OCI-LY1 (cell line): ENCODE measurements at regions not wholly inside any gene's neighbourhood (a gene's known extent, or its start where the extent isn't known, plus 50 kb on each side); places are given as distances from the start of the nearest gene placed in this dataset.

Source experiments
- H2AFZ ChIP-seq: fragments of 200-600 bp; sonication (generic), shearing (Covaris generic); 2 replicates; pipeline ENCODE4 v1.6.0; 2014; ENCODE audit warnings: antibody characterized with exemption, mild to moderate bottlenecking, low read length
- H3F3A ChIP-seq: fragments of 200-600 bp; sonication (generic), shearing (Covaris generic); 2 replicates; pipeline ENCODE4 v1.6.0; 2014; ENCODE audit warnings: mild to moderate bottlenecking, antibody characterized with exemption, low read length, moderate library complexity; ENCODE audit not compliant: insufficient read depth
- H3K27ac ChIP-seq: fragments of 200-600 bp; sonication (generic); 2 replicates; pipeline ENCODE4 v1.5.1; 2014; ENCODE audit warnings: low read length, mixed run types, mild to moderate bottlenecking, low read depth; ENCODE audit not compliant: poor library complexity, severe bottlenecking
- H3K27me3 ChIP-seq: fragments of 200-600 bp; sonication (generic); 2 replicates; pipeline ENCODE4 v1.6.0; 2014; ENCODE audit warnings: antibody characterized with exemption, mild to moderate bottlenecking, low read length, moderate library complexity; ENCODE audit not compliant: insufficient read depth
- H3K36me3 ChIP-seq: fragments of 200-600 bp; sonication (generic); 2 replicates; pipeline ENCODE4 v1.6.1; 2014; ENCODE audit warnings: mild to moderate bottlenecking, antibody characterized with exemption, low read length, moderate library complexity, mixed read lengths; ENCODE audit not compliant: insufficient read depth
- H3K4me1 ChIP-seq: fragments of 200-600 bp; sonication (generic); 2 replicates; pipeline ENCODE4 v1.5.1; 2014; ENCODE audit warnings: mild to moderate bottlenecking, low read length, moderate library complexity; ENCODE audit not compliant: insufficient read depth, severe bottlenecking
- H3K4me2 ChIP-seq: fragments of 200-600 bp; sonication (generic), shearing (Covaris generic); 2 replicates; pipeline ENCODE4 v1.6.1; 2014; ENCODE audit warnings: low read length
- H3K4me3 ChIP-seq: fragments of 200-600 bp; sonication (generic); 2 replicates; pipeline ENCODE4 v1.5.1; 2014; ENCODE audit warnings: low read length, low read depth, mild to moderate bottlenecking, mixed read lengths; ENCODE audit not compliant: poor library complexity, severe bottlenecking
- H3K79me2 ChIP-seq: fragments of 200-600 bp; shearing (Covaris generic); 2 replicates; pipeline ENCODE4 v1.6.1; 2016; ENCODE audit warnings: mixed run types, low read length, mixed read lengths; ENCODE audit not compliant: insufficient read depth
- H3K9ac ChIP-seq: fragments of 200-600 bp; sonication (generic), shearing (Covaris generic); 2 replicates; pipeline ENCODE4 v1.6.1; 2014; ENCODE audit warnings: mild to moderate bottlenecking, low read length, mixed read lengths
- H3K9me2 ChIP-seq: fragments of 200-600 bp; sonication (generic), shearing (Covaris generic); 2 replicates; pipeline ENCODE4 v1.6.1; 2014; ENCODE audit warnings: low read depth, mild to moderate bottlenecking, low read length, mixed read lengths
- H3K9me3 ChIP-seq: fragments of 200-600 bp; shearing (Covaris generic); 2 replicates; pipeline ENCODE4 v1.6.1; 2014; ENCODE audit warnings: low read length, mixed read lengths
- H4K20me1 ChIP-seq: fragments of 200-600 bp; sonication (generic), shearing (Covaris generic); 2 replicates; pipeline ENCODE4 v1.6.0; 2016; ENCODE audit warnings: mild to moderate bottlenecking, low read length; ENCODE audit not compliant: insufficient read depth
- EZH2 ChIP-seq: fragments of 200-600 bp; sonication (generic), shearing (Covaris generic); IDR thresholded peaks from 2 replicates; pipeline ENCODE4 v1.8.0; 2017; ENCODE audit warnings: borderline replicate concordance, mixed run types, mild to moderate bottlenecking, antibody characterized with exemption, low read length, moderate library complexity, mixed read lengths
- TF ChIP-seq, protein P1 (sequence below): fragments of 200-600 bp; sonication (generic), shearing (Covaris generic); IDR thresholded peaks from 2 replicates; pipeline ENCODE4 v1.5.1; 2017; ENCODE audit warnings: mild to moderate bottlenecking, antibody characterized with exemption, low read length, moderate library complexity, mixed read lengths

DNA sequence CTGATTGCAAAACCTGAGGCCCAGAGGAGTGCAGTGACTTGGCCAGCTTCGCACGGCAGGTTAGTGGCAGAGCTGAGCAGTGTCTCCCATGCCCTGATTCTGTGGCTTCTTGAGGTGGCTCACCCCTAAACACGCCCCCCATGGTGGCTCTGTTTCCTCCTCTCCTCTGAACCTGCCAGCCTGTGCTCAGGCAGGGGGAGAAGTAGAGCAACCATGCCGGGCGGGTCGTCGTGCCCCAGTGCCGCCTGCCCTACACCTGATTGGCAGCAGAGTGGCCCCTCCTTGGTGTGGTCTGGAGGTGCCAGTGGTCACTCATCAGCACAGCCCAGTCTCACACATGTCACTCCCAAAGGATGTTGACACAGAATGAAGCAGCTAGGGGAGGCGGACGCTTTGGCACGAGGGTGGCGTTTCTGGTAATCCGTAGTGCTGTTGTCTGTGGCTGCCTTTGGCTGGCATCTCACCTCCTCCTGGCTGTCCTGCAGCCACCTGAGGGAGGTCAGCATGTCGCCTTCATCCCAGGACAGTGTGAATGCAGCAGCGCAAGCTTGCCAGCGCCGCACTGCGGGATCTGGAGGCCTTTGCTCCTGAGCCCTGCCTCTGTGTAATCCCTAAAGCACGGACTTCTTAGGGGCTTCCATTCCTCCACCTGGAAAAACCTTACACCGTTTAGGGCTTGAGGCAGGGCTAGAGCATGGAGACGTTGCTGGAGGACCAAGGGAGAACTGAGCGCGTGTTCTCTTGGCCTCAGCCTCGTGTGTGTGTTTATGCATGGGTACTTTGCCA lies 294.7 kb downstream of the SEC14L1 start:
- Histone ChIP-seq H3K9ac (peak overlapping the region; percentile 93), H2AFZ (no peak overlapping the region), H3K36me3 (peaks cover 5% of the 10 kb centered on the region; the same call in 1 of the 2 replicates), H4K20me1 (no peaks in the 10 kb centered on the region), H3F3A (peaks cover 9% of the 10 kb centered on the region; the same call in 1 of the 2 replicates), H3K4me1 (peaks cover 100% of the 10 kb centered on the region), H3K79me2 (0 out of 2 replicates have a peak, but pooled peaks cover 8% of the 10 kb centered on the region), H3K27ac (peak overlapping the region; percentile 99), H3K9me2 (no peaks in the 10 kb centered on the region), H3K9me3 (no peaks in the 10 kb centered on the region), H3K4me3 (peak overlapping the region; percentile 65), H3K4me2 (peak overlapping the region; percentile 93), H3K27me3 (no peaks in the 10 kb centered on the region)
- no peak for TF ChIP-seq EZH2
- TF ChIP-seq, protein P1, sequence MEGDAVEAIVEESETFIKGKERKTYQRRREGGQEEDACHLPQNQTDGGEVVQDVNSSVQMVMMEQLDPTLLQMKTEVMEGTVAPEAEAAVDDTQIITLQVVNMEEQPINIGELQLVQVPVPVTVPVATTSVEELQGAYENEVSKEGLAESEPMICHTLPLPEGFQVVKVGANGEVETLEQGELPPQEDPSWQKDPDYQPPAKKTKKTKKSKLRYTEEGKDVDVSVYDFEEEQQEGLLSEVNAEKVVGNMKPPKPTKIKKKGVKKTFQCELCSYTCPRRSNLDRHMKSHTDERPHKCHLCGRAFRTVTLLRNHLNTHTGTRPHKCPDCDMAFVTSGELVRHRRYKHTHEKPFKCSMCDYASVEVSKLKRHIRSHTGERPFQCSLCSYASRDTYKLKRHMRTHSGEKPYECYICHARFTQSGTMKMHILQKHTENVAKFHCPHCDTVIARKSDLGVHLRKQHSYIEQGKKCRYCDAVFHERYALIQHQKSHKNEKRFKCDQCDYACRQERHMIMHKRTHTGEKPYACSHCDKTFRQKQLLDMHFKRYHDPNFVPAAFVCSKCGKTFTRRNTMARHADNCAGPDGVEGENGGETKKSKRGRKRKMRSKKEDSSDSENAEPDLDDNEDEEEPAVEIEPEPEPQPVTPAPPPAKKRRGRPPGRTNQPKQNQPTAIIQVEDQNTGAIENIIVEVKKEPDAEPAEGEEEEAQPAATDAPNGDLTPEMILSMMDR, result no peak

DNA sequence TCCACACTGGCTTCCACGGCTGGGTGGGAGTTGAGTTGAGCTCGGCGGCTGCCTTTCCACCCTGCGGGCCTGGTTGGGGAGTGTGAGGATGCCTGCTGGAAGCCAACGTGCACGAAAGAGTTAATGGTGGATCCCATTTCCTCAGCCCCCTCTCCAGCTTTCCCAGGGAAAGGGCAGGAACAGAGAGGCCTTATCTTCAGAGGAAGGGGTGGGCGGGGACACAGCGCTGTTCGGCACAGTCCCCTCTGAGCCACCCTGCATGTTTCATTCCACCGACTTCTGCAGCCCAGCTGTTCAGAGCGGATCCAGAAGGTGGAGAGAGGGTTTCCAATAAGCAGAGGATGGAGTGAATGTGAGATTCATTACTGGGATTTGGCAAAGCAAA lies 295.3 kb downstream of the SEC14L1 start:
- H4K20me1 ChIP-seq, result no peaks in the 10 kb centered on the region
- H3K9ac ChIP-seq, result peak overlapping the region; percentile 93
- no peak for TF ChIP-seq EZH2
- TF ChIP-seq, protein P1, result no peak
- H3K4me2 ChIP-seq, result peak overlapping the region; percentile 93
- H3K4me3 ChIP-seq, result peak overlapping the region; percentile 65
- no peaks in the 10 kb centered on the region for H3K9me2 ChIP-seq
- H3K4me1 ChIP-seq, result peaks cover 100% of the 10 kb centered on the region
- no peaks in the 10 kb centered on the region for H3K9me3 ChIP-seq
- peaks cover 1% of the 10 kb centered on the region; the same call in 1 of the 2 replicates for H3K36me3 ChIP-seq
- H3F3A ChIP-seq, result peaks cover 13% of the 10 kb centered on the region
- no peaks in the 10 kb centered on the region for H3K27me3 ChIP-seq
- H3K27ac ChIP-seq, result peak overlapping the region; percentile 99
- 0 out of 2 replicates have a peak, but pooled peaks cover 8% of the 10 kb centered on the region for H3K79me2 ChIP-seq
- no peak overlapping the region for H2AFZ ChIP-seq

DNA sequence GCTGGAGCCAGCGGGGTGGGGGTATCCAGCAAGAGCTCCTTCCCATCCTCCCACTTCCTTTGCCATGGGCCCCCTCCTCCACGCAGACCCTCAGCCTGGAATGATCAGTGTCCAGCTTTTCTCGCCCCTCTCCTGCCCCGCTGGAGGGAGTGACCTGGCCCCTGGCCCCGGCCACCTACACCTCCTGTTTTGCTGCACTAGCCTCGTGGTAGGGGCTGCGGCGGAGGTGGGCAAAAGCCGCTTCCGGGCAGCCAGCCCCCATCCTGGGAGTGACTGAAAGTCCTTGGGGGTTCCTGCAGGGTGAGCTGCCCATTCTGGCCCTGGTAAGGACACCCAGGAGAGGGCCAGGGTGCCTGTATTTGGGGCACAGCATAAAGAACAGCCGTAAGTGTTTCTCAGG lies 295.7 kb downstream of the SEC14L1 start:
- Histone ChIP-seq H3F3A (peaks cover 14% of the 10 kb centered on the region), H2AFZ (no peak overlapping the region), H3K4me1 (peaks cover 100% of the 10 kb centered on the region), H3K4me3 (peak overlapping the region; percentile 65), H3K79me2 (0 out of 2 replicates have a peak, but pooled peaks cover 8% of the 10 kb centered on the region), H3K9me3 (no peaks in the 10 kb centered on the region), H3K9ac (peak overlapping the region; percentile 93), H3K9me2 (no peaks in the 10 kb centered on the region), H4K20me1 (no peaks in the 10 kb centered on the region), H3K4me2 (peak overlapping the region; percentile 93), H3K27ac (peak overlapping the region; percentile 99), H3K27me3 (no peaks in the 10 kb centered on the region), H3K36me3 (no peaks in the 10 kb centered on the region; the same call in 1 of the 2 replicates)
- TF ChIP-seq, protein P1, result no peak
- no peak for TF ChIP-seq EZH2
